GM23338 (cell line): ENCODE measurements at regions not wholly inside any gene's neighbourhood (a gene's known extent, or its start where the extent isn't known, plus 50 kb on each side); places are given as distances from the start of the nearest gene placed in this dataset.

Source experiments
- EZH2 ChIP-seq: fragments of 200-600 bp; sonication (generic); IDR thresholded peaks from one replicate; pipeline ENCODE4 v1.8.0; 2017; ENCODE audit warnings: antibody characterized with exemption, mild to moderate bottlenecking, low read depth; ENCODE audit not compliant: unreplicated experiment
- EZH2phosphoT487 ChIP-seq: fragments of 200-600 bp; sonication (generic); IDR thresholded peaks from one replicate; pipeline ENCODE4 v1.8.1; 2018; ENCODE audit warnings: antibody characterized with exemption; ENCODE audit not compliant: unreplicated experiment
- JUNB ChIP-seq: IDR thresholded peaks from one replicate; pipeline ENCODE4 v1.6.1; 2016; ENCODE audit warnings: antibody characterized with exemption; ENCODE audit not compliant: unreplicated experiment
- POLR2AphosphoS5 ChIP-seq: IDR thresholded peaks from 2 replicates; pipeline ENCODE4 v1.6.1; 2016; ENCODE audit warnings: antibody characterized with exemption, low read depth
- TF ChIP-seq, protein P1 (sequence below), 2 experiments: fragments of 200-600 bp in 1 of 2; sonication (generic) in 1 of 2; conservative IDR thresholded peaks; 2 replicates each; pipeline versions ENCODE4 v1.5.1 to v1.6.1; 2016 to 2017; ENCODE audit warnings: antibody characterized with exemption in 2 of 2, low read depth in 2 of 2, mild to moderate bottlenecking in 2 of 2, moderate library complexity in 1 of 2

DNA sequence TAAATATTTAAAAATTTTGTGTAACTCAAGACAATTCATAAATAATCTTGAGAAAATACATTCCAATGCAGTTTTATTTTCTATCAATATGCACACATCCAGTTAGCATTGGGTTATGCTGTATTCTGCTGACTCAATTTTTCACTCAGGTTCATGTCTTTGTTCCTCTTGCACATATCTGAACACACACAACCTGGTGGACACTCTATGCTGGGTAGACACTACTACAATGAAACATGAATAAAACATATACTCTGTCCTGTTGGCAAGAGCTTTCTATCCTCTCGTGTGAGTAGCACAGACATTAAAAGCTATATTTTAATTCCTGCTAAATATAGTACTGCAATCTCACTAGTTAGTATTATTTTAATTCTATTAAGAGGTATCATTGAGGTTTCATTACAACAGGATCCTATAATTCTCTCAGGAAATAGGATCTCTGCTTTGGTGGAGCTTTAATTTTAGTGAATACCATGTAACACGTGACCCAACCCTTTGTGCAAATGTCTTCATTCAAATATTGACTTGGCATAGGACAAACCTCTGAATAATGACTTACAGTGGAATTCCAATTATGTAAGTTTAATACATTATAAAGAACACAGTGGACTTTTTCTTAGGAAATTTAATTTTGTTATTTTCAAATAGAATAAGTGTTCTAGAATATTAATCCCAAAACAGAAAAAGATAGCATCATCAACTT lies 342.3 kb upstream of the TMEFF2 start:
- no peak for TF ChIP-seq POLR2AphosphoS5
- no peak for TF ChIP-seq JUNB
- TF ChIP-seq, protein P1, sequence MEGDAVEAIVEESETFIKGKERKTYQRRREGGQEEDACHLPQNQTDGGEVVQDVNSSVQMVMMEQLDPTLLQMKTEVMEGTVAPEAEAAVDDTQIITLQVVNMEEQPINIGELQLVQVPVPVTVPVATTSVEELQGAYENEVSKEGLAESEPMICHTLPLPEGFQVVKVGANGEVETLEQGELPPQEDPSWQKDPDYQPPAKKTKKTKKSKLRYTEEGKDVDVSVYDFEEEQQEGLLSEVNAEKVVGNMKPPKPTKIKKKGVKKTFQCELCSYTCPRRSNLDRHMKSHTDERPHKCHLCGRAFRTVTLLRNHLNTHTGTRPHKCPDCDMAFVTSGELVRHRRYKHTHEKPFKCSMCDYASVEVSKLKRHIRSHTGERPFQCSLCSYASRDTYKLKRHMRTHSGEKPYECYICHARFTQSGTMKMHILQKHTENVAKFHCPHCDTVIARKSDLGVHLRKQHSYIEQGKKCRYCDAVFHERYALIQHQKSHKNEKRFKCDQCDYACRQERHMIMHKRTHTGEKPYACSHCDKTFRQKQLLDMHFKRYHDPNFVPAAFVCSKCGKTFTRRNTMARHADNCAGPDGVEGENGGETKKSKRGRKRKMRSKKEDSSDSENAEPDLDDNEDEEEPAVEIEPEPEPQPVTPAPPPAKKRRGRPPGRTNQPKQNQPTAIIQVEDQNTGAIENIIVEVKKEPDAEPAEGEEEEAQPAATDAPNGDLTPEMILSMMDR (conservative IDR thresholded peaks at IDR 0.05; ENCODE audit: low read depth in 2 of 2), result no peak
- no peak for TF ChIP-seq EZH2
- TF ChIP-seq EZH2phosphoT487, result no peak
